ENCODE measurements at regions not wholly inside any gene's neighbourhood (a gene's known extent, or its start where the extent isn't known, plus 50 kb on each side); places are given as distances from the start of the nearest gene placed in this dataset.
A peak's percentile ranks its signal among the peaks of the same experiment; 100 is the strongest.
"Not testable (repeated sequence)": the region's sequence is repeated elsewhere in the genome, so short reads cannot be mapped to it uniquely, and the experiment has no call there.

DNA sequence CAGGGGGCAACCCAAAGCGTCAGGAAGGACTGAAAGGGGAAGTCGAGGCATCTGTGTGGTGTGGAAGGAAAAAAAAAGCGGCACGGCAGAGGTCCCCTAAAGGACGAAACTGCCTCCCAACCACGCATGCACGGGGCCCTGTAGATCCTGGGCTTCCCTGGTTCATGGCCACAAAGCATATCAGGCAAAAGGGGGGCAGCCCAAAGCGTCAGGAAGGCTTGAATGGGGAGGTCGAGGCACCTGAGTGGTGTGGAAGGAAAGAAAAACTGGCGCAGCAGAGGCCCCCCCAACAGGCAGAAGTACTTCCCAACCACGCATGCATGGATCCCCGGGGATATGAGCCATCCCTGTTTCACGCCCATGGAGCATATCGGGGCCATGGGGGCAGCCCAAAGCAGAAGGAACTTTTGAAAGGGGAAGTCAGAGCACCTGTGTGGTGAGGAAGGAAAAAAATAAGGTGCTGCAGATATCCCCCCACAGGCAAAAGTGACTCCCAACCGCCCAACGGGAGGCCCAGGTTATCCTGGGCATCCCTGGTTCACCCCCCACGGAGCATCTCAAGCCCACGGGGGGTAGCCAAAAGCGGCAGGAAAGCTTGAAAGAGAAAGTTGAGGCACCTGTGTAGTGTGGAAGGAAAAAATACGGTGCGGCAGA is 581.2 kb downstream of the ALG10 start:
- Histone ChIP-seq H3K27ac (no peak overlapping the region), H3K36me3 (no peaks in the 10 kb centered on the region), H3K9me3 (replicated peaks) (peaks cover 15% of the 10 kb centered on the region), H3K4me1 (replicated peaks) (no peaks in the 10 kb centered on the region), H3K4me3 (no peak overlapping the region), H3K27me3 (replicated peaks) (no peaks in the 10 kb centered on the region)
- peak in 1 of 2 experiments; percentile 37 for DNase-seq (ENCODE audit: low read depth in 1 of 2, low spot score in 2 of 2)

DNA sequence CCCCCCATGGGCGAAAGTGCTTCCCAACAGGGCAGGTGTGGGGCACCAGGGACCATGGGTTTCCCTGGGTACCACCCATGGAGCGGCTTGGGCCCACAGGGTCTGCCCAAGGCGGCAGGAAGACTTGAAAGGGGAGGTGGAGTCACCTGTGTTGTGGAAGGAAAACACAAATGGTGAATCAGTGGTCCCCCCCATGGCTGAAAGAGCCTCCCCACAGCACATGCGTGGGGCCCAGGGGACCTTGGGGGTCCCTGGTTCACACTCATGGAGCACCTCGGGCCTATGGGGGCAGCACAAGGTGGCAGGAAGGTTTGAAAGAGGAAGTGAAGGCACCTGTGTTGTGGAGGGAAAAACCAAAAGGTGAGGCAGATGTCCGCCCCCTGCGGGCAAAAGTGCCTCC is 581.9 kb downstream of the ALG10 start:
- DNase-seq (ENCODE audit: low read depth in 1 of 2, low spot score in 2 of 2) = no peak
- H3K4me1 ChIP-seq (replicated peaks) = no peaks in the 10 kb centered on the region
- peaks cover 11% of the 10 kb centered on the region for H3K9me3 ChIP-seq (replicated peaks)
- no peaks in the 10 kb centered on the region for H3K27me3 ChIP-seq (replicated peaks)
- no peaks in the 10 kb centered on the region for H3K36me3 ChIP-seq
- no peak overlapping the region for H3K27ac ChIP-seq
- no peak overlapping the region for H3K4me3 ChIP-seq

DNA sequence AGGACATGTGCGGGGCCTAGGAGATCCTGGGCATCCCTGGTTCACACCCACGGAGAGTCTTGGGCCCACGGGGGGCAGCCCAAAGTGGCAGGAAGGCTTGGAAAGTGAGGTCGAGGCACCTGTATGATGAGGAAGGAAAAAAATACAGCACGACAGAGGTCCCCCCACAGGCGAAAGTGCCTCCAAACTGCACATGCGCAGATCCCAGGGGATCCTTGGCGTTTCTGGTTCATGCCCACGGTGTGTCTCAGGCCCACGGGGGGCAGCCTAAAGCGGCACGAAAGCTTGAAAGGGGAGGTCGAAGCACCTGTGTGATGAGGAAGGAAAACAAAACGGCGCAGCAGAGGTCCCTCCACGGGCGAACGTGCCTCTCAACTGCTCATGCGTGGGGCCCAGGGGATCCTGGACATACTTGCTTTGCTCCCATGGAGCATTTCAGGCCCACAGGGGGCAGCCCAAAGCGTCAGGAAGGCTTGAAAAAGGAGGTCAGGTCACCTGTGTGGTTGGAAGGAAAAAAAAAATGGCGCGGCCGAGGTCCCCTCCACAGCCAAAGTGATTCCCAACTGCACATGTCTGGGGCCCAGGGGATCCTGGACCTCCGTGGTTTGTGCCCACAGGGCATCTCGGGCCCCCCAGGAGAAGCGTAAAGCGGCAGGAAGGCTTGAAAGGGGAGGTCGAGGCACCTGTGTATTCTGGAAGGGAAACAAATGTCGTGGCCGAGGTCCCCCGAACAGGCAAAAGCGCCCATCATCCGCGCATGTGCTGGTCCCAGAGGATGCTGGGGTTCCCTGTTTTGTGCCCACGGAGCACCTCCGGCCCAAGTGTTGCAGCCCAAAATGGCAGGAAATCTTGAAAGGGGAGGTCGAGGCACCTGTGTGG is 582.6 kb downstream of the ALG10 start:
- DNase-seq (ENCODE audit: low read depth in 1 of 2, low spot score in 2 of 2) = peak in 1 of 2 experiments; percentile 39
- Histone ChIP-seq H3K4me3 (no peak overlapping the region), H3K36me3 (no peaks in the 10 kb centered on the region), H3K9me3 (replicated peaks) (peaks cover 10% of the 10 kb centered on the region), H3K27me3 (replicated peaks) (no peaks in the 10 kb centered on the region), H3K4me1 (replicated peaks) (no peaks in the 10 kb centered on the region), H3K27ac (no peak overlapping the region)

DNA sequence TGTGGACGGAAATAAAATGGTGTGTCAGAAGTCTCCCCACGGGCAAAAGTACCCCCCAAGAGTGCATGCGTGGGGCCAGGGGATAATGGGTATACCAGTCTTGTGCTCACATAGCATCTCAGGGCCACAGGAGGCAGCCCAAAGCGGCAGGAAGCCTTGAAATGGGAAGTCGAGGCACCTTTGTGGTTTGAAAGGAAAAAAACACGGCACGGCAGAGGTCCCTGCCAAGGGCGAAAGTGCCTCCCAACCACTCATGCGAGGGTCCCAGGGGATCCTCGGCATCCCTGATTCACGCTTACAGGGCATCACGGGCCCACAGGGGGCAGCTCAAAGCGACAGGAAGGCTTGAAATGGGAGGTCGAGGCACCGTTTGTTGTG is 583.2 kb downstream of the ALG10 start:
- peaks cover 10% of the 10 kb centered on the region for H3K9me3 ChIP-seq (replicated peaks)
- no peaks in the 10 kb centered on the region for H3K4me1 ChIP-seq (replicated peaks)
- DNase-seq (ENCODE audit: low read depth in 1 of 2, low spot score in 2 of 2) = no peak
- no peak overlapping the region for H3K4me3 ChIP-seq
- H3K27ac ChIP-seq = no peak overlapping the region
- no peaks in the 10 kb centered on the region for H3K36me3 ChIP-seq
- H3K27me3 ChIP-seq (replicated peaks) = no peaks in the 10 kb centered on the region

DNA sequence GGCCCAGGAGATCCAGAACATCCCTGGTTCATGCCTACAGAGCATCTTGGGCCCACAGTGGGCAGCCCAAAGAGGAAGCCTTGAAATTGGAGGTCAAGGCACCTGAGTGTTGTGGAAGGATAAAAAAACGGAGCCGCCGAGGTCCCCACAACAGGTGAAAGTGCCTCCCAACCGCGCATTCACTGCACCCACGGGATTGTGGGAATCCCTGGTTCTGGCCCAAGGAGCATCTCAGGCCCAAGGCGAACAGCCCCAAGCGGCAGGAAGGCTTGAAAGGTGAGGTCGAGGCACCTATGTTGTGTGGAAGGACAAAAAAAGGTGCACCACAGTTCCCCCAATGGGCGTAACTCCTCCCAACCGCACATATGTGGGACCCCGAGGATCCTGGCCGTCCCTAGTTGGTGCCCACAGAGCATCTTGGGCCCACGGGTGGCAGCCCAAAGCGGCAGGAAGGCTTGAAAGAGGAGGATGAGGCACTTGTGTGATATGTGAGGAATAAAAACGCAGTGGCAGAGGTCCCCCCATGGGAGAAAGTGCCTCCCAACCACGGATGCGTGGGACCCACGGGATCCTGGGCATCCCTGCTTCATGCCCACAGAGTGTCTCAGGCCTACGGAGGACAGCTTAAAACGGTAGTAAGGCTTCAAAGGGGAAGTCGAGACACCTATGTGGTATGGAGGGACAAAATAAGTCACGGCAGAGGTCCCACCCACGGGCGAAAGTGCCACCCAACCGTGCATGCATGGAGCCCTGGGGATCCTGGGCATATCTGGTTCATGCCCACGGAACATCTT is 583.9 kb downstream of the ALG10 start:
- Histone ChIP-seq H3K4me1 (replicated peaks) (no peaks in the 10 kb centered on the region), H3K27me3 (replicated peaks) (no peaks in the 10 kb centered on the region), H3K9me3 (replicated peaks) (peaks cover 9% of the 10 kb centered on the region), H3K36me3 (no peaks in the 10 kb centered on the region), H3K4me3 (no peak overlapping the region), H3K27ac (no peak overlapping the region)
- no peak for DNase-seq (ENCODE audit: low read depth in 1 of 2, low spot score in 2 of 2)

DNA sequence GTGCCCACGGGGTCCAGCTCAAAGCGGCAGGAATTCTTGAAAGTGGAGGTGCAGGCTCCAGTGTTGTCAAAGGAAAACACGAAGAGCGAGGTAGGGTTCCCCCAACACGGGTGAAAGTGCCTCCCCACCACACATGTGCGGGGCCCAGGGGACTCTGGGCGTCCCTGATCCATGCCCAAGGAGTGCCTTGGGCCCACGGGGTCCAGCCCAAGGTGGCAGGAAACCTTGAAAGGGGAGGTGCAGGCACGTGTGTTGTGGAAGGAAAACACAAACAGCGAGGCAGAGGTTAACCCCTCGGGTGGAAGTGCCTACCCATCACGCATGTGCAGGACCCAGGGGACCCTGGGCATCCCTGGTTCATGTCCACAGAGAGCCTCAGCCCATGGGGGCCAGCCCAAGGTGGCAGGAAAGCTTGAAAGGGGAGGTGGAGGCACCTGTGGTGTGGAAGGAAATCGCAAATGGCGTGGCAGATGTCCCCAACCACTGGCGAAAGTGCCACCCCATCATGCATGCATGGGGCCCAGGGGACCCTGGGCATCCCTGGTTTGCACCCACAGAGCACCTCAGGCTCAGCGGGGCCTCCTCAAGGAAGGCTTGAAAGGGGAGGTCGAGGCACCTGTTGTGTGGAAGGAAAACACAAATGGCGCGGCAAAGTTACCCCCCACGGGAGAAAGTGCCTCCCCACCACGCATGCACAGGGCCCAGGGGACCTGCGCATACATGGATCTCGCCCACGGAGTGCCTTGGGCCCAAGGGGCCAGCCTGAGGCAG is 584.6 kb downstream of the ALG10 start:
- Histone ChIP-seq H3K27ac (no peak overlapping the region), H3K27me3 (replicated peaks) (no peaks in the 10 kb centered on the region), H3K9me3 (replicated peaks) (peaks cover 6% of the 10 kb centered on the region), H3K36me3 (no peaks in the 10 kb centered on the region), H3K4me3 (no peak overlapping the region), H3K4me1 (replicated peaks) (no peaks in the 10 kb centered on the region)
- peak in 1 of 2 experiments; percentile 38 for DNase-seq (ENCODE audit: low read depth in 1 of 2, low spot score in 2 of 2)

DNA sequence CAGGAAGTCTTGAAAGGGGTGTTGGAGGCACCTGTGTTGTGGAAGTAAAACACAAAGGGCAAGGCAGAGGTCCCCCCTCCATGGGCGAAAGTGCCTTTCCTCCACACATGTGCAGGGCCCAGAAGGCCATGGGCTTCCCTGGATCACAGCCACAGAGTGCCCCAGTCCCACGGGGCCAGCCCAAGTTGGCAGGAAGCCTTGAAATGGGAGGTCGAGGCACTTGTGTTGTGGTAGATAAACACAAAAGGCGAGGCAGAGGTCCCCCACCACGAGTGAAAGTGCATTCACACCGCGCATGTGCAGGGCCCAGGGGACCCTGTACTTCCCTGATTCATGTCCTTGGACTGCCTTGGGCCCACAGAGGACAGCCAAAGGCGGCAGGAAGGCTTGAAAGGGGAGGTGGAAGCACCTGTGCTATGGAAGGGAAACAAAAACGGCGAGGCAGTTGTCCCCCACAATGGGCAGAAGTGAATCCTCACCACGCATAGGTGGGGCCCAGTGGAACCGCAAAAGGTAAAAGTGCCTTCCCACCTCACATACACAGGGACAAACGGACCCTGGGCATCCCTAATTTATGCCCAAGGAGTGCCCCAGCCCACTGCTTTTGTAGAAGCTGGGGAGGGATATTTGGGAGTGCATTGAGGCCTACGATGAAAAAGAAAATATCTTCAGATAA is 585.4 kb downstream of the ALG10 start:
- no peaks in the 10 kb centered on the region for H3K4me1 ChIP-seq (replicated peaks)
- DNase-seq (ENCODE audit: low read depth in 1 of 2, low spot score in 2 of 2) = no peak

DNA sequence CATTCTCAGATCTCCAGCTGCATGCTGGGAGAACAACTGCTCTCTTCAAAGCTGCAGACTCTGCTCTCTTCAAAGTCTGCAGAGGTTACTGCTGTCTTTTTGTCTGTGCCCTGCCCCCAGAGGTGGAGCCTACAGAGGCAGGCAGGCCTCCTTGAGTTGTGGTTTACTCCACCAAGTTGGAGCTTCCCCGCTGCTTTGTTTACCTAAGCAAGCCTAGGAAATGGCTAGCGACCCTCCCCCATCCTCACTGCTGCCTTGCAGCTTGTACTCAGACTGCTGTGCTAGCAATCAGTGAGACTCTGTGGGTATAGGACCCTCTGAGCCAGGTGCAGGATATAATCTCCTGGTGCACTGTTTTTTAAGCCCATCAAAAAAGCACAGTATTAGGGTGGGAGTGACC is 591.7 kb downstream of the ALG10 start:
- H3K9me3 ChIP-seq (replicated peaks); H3K27ac ChIP-seq: not testable (repeated sequence)

More for the DNA sequence above, 585.4 kb downstream of the ALG10 start:
- H3K27me3 ChIP-seq (replicated peaks) = no peaks in the 10 kb centered on the region
- H3K9me3 ChIP-seq (replicated peaks) = peaks cover 6% of the 10 kb centered on the region
- no peak overlapping the region for H3K4me3 ChIP-seq
- H3K27ac ChIP-seq = no peak overlapping the region
- H3K36me3 ChIP-seq = no peaks in the 10 kb centered on the region

DNA sequence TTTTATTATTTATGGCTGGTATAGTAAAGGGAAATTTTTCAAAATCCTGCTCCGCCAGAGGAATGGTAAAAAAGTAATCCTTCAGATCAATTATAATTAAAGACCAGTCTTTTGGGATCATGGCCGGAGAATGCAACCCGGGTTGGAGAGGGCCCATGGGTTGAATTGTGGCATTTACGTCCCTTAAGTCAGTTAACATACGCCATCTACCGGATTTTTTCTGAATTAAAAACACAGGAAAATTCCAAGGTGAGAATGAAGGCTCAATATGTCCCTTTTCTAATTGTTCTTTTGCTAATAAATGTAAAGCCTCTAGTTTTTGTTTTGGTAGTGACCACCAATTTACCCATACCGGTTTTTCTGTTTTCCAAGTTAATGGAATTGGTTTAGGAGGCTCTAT is 602.8 kb downstream of the ALG10 start:
- Histone ChIP-seq H3K36me3 (no peaks in the 10 kb centered on the region), H3K27ac (no peak overlapping the region), H3K27me3 (replicated peaks) (no peaks in the 10 kb centered on the region), H3K4me1 (replicated peaks) (no peaks in the 10 kb centered on the region), H3K9me3 (replicated peaks) (no peaks in the 10 kb centered on the region), H3K4me3 (no peak overlapping the region)
- no peak for DNase-seq (ENCODE audit: low read depth in 1 of 2, low spot score in 2 of 2)

More for the DNA sequence above, 591.7 kb downstream of the ALG10 start:
- H3K4me1 ChIP-seq (replicated peaks); H3K27me3 ChIP-seq (replicated peaks); H3K36me3 ChIP-seq; DNase-seq (ENCODE audit: low read depth in 1 of 2, low spot score in 2 of 2); H3K4me3 ChIP-seq: not testable (repeated sequence)

DNA sequence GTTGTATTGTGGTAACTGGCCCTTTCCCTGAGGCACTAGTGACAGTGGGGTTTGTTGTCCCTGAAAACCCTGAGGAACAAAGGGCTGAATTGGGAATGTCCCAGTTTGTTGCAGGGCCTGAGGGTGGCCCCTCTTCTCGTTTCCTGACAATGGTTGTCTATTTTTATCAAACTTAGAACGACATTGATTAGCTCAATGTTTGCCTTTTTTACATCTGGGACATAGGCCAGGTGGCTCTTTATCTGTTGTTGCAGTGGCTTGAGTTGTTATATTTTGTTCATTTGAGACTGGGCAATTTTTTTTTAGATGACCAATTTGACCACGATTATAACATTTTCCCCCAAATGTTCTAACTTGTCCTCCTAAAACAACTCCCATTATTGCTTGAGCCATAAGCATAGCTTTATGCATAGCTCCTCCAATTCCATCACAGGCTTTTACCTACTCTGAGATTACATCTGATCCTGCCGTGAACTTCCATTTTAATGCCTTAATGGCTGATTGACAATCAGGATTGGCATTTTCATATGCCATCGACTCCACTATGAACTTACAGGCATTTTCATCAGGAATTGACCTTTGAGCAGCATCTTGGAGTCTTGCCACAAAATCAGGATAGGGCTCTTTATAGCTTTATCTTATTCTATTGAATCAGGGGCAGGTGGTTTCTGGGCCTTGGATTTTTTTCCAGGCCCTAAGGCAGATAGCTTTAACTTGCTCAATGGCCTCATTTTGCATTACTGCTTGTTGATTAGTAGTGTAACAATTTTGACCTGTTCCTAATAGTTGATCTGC is 604.3 kb downstream of the ALG10 start:
- Histone ChIP-seq H3K9me3 (replicated peaks) (peaks cover 2% of the 10 kb centered on the region; the same call in 1 of the 2 replicates), H3K36me3 (no peaks in the 10 kb centered on the region), H3K27me3 (replicated peaks) (no peaks in the 10 kb centered on the region), H3K27ac (no peak overlapping the region), H3K4me3 (no peak overlapping the region), H3K4me1 (replicated peaks) (no peaks in the 10 kb centered on the region)
- DNase-seq (ENCODE audit: low read depth in 1 of 2, low spot score in 2 of 2) = no peak
